BLaER1 (cell line): ENCODE measurements at regions not wholly inside any gene's neighbourhood (a gene's known extent, or its start where the extent isn't known, plus 50 kb on each side); places are given as distances from the start of the nearest gene placed in this dataset.
"Not testable (repeated sequence)": the region's sequence is repeated elsewhere in the genome, so short reads cannot be mapped to it uniquely, and the experiment has no call there.

ENCODE experiments used
- H3K27ac ChIP-seq: shearing (Covaris generic); formaldehyde crosslinking; 2 replicates; pipeline ENCODE4 v1.8.1; 2022
- H3K27me3 ChIP-seq: shearing (Covaris generic); formaldehyde crosslinking; 2 replicates; pipeline ENCODE4 v1.8.1; 2022
- H3K36me3 ChIP-seq: shearing (Covaris generic); formaldehyde crosslinking; 2 replicates; pipeline ENCODE4 v1.8.1; 2022
- H3K4me1 ChIP-seq: shearing (Covaris generic); formaldehyde crosslinking; 2 replicates; pipeline ENCODE4 v1.8.1; 2022
- H3K4me2 ChIP-seq: shearing (Covaris generic); formaldehyde crosslinking; 2 replicates; pipeline ENCODE4 v1.8.1; 2022
- H3K4me3 ChIP-seq: shearing (Covaris generic); formaldehyde crosslinking; 2 replicates; pipeline ENCODE4 v1.8.1; 2022
- H3K9ac ChIP-seq: shearing (Covaris generic); formaldehyde crosslinking; 2 replicates; pipeline ENCODE4 v1.8.1; 2022
- H3K9me3 ChIP-seq: shearing (Covaris generic); formaldehyde crosslinking; 2 replicates; pipeline ENCODE4 v1.8.1; 2022
- H4K20me1 ChIP-seq: shearing (Covaris generic); formaldehyde crosslinking; 2 replicates; pipeline ENCODE4 v1.8.1; 2022
- Cebpa-rat ChIP-seq: shearing (Covaris generic); IDR thresholded peaks from 2 replicates; pipeline ENCODE4 v1.8.1; 2022

GRCh38 chr15:20680257-20680815, 138.7 kb upstream of the GOLGA6L6 start:
- not testable (repeated sequence) for H3K36me3 ChIP-seq, H4K20me1 ChIP-seq

DNA sequence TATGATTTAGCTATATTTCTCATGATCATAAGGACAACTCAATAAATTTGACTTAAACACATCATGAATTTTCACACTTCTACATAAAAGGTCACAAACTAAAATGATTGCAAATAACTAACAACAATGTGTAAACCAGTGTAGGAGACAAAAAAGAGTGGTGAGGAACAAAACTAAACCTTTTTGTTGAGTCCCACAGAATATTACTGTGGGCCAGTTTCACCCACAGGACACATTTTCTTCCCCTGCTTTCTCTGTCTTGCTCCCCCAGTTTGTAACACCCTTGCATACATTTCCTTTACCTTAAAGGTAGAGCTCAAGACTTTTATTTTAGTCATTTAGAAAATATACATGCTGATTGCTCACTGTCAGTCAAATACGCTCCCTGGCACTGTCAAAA, 130.9 kb upstream of the GOLGA6L6 start:
- Histone ChIP-seq H3K9ac (no peak overlapping the region), H3K4me2 (no peak overlapping the region), H3K27me3 (no peaks in the 10 kb centered on the region), H4K20me1 (no peaks in the 10 kb centered on the region), H3K9me3 (no peaks in the 10 kb centered on the region), H3K27ac (no peak overlapping the region), H3K36me3 (no peaks in the 10 kb centered on the region), H3K4me3 (no peak overlapping the region), H3K4me1 (no peaks in the 10 kb centered on the region)
- TF ChIP-seq Cebpa-rat, result no peak

More at GRCh38 chr15:20680257-20680815, 138.7 kb upstream of the GOLGA6L6 start:
- H3K27ac ChIP-seq, H3K4me2 ChIP-seq, H3K27me3 ChIP-seq, H3K4me3 ChIP-seq, H3K9me3 ChIP-seq, H3K9ac ChIP-seq, H3K4me1 ChIP-seq: not testable (repeated sequence)

DNA sequence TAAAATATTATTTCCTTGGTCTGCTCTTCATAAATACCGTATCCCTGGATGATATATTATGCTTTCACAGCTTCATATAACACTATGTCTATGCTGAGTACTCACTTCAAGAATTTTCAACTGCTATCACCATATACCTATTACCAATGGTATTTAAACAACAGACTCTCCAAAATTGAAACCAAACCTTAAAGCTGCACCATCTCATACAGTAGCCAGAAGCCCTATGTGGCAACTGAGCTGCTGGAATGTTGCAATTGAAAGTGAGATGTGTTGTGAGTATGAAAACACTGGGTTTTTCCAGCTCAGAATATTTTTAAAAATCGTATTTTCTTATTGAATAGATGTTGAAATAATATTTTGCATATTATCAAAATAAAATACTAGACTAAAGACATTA, 130.1 kb upstream of the GOLGA6L6 start:
- Histone ChIP-seq H3K4me1 (no peaks in the 10 kb centered on the region), H3K4me2 (no peak overlapping the region), H3K9me3 (no peaks in the 10 kb centered on the region), H3K9ac (no peak overlapping the region), H3K27ac (no peak overlapping the region), H3K4me3 (no peak overlapping the region), H3K36me3 (no peaks in the 10 kb centered on the region), H4K20me1 (no peaks in the 10 kb centered on the region), H3K27me3 (no peaks in the 10 kb centered on the region)
- no peak for TF ChIP-seq Cebpa-rat

- H3K4me3 ChIP-seq, H3K4me1 ChIP-seq, H3K9ac ChIP-seq, H3K36me3 ChIP-seq, H3K9me3 ChIP-seq, H4K20me1 ChIP-seq, H3K27me3 ChIP-seq, H3K4me2 ChIP-seq, H3K27ac ChIP-seq: not testable (repeated sequence)
These were observed 124.8 kb upstream of the GOLGA6L6 start for GRCh38 chr15:20666410-20666809.

GRCh38 chr15:20665653-20666052, 124.1 kb upstream of the GOLGA6L6 start:
- H3K4me1 ChIP-seq, result no peaks in the 10 kb centered on the region
- no peaks in the 10 kb centered on the region for H3K9me3 ChIP-seq
- H4K20me1 ChIP-seq, result no peaks in the 10 kb centered on the region
- H3K27ac ChIP-seq, result no peak overlapping the region
- H3K36me3 ChIP-seq, result no peaks in the 10 kb centered on the region
- TF ChIP-seq Cebpa-rat, result no peak
- H3K9ac ChIP-seq, result no peak overlapping the region
- no peaks in the 10 kb centered on the region for H3K27me3 ChIP-seq
- H3K4me2 ChIP-seq, result no peak overlapping the region
- H3K4me3 ChIP-seq, result no peak overlapping the region

GRCh38 chr15:20659265-20659664, 117.7 kb upstream of the GOLGA6L6 start:
- Histone ChIP-seq H3K9me3 (no peaks in the 10 kb centered on the region), H4K20me1 (no peaks in the 10 kb centered on the region), H3K4me1 (no peaks in the 10 kb centered on the region), H3K36me3 (no peaks in the 10 kb centered on the region), H3K4me3 (no peak overlapping the region), H3K27ac (no peak overlapping the region), H3K4me2 (no peak overlapping the region), H3K9ac (no peak overlapping the region), H3K27me3 (no peaks in the 10 kb centered on the region)
- no peak for TF ChIP-seq Cebpa-rat

DNA sequence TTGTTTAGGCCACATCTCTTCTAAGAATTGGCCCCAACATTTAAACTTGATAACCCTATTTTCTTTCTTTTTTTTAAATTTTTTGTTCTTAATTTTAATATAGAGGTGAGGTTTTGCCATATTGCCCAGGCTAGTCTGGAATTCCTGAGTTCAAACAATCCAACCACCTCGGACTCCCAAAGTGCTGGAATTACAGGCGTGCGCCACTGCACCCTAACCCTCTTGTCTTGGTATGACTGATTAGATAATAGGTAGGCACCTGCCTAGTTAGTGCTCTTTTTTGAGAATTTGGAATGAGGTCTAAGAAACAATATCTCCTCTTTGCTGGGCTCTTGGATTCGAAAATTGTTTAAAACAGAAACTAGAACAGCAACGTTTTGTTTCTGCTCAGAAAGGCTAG, 116.4 kb upstream of the GOLGA6L6 start:
- Histone ChIP-seq H3K4me1 (no peaks in the 10 kb centered on the region), H3K9ac (no peak overlapping the region), H3K4me3 (no peak overlapping the region), H3K9me3 (no peaks in the 10 kb centered on the region), H3K27ac (no peak overlapping the region), H3K36me3 (no peaks in the 10 kb centered on the region), H3K4me2 (no peak overlapping the region), H4K20me1 (no peaks in the 10 kb centered on the region), H3K27me3 (no peaks in the 10 kb centered on the region)
- no peak for TF ChIP-seq Cebpa-rat

- Histone ChIP-seq H3K27me3 (no peaks in the 10 kb centered on the region), H3K9me3 (no peaks in the 10 kb centered on the region), H3K36me3 (no peaks in the 10 kb centered on the region), H3K4me3 (no peak overlapping the region), H3K4me1 (no peaks in the 10 kb centered on the region), H3K9ac (no peak overlapping the region), H3K4me2 (no peak overlapping the region), H4K20me1 (no peaks in the 10 kb centered on the region), H3K27ac (no peak overlapping the region)
- no peak for TF ChIP-seq Cebpa-rat
These were observed 115.5 kb upstream of the GOLGA6L6 start for GRCh38 chr15:20657084-20657483.

DNA sequence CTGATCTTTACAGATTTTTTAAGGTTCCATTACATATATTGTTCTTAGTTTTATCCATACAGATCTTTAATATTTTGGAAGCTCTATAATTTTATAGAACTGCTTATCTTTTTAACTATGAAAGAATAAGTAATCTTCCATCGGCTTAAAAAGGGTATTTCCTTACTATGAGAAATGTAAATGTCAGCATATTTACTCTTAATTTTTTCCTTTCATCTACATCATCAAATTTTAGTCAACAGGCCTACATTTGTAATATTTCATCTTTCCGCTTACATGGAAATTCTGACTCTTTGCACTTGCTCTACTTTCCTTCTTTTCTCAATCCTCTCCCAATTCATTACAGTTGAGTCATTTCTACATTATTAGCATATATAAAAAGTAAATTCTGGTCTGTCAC, 111.3 kb upstream of the GOLGA6L6 start:
- Histone ChIP-seq H4K20me1 (no peaks in the 10 kb centered on the region), H3K9me3 (no peaks in the 10 kb centered on the region), H3K4me2 (no peak overlapping the region), H3K27ac (no peak overlapping the region), H3K9ac (no peak overlapping the region), H3K27me3 (no peaks in the 10 kb centered on the region), H3K4me3 (no peak overlapping the region), H3K36me3 (no peaks in the 10 kb centered on the region), H3K4me1 (no peaks in the 10 kb centered on the region)
- no peak for TF ChIP-seq Cebpa-rat

GRCh38 chr15:20648402-20648975, 106.9 kb upstream of the GOLGA6L6 start:
- H3K27me3 ChIP-seq, H3K36me3 ChIP-seq, H3K9ac ChIP-seq, H3K27ac ChIP-seq, H3K4me2 ChIP-seq, H3K4me3 ChIP-seq, H3K9me3 ChIP-seq, H3K4me1 ChIP-seq, H4K20me1 ChIP-seq: not testable (repeated sequence)
- peak; percentile 40; the same call in 1 of the 2 replicates for TF ChIP-seq Cebpa-rat
